H9 (cell line): ENCODE measurements at regions not wholly inside any gene's neighbourhood (a gene's known extent, or its start where the extent isn't known, plus 50 kb on each side); places are given as distances from the start of the nearest gene placed in this dataset.

Source experiments
- DNase-seq: peaks from one replicate; pipeline ENCODE4 v3.0.0-alpha.2; 2017
- H2AFZ ChIP-seq: one replicate; pipeline ENCODE4 v1.6.1; 2013; ENCODE audit warnings: mild to moderate bottlenecking, low read length, control low read depth, moderate library complexity
- H2AK5ac ChIP-seq: 2 replicates; pipeline ENCODE4 v1.6.1; 2013; ENCODE audit warnings: low read length, control low read depth, mixed read lengths; ENCODE audit not compliant: insufficient read length
- H2BK120ac ChIP-seq: one replicate; pipeline ENCODE4 v1.6.1; 2013; ENCODE audit warnings: low read depth, mild to moderate bottlenecking, low read length, control low read depth, inconsistent platforms; ENCODE audit not compliant: poor library complexity, severe bottlenecking
- H2BK12ac ChIP-seq: 2 replicates; pipeline ENCODE4 v1.6.1; 2013; ENCODE audit warnings: low read length, control low read depth, mixed read lengths, low read depth; ENCODE audit not compliant: insufficient read length
- H2BK15ac ChIP-seq: 2 replicates; pipeline ENCODE4 v1.6.1; 2013; ENCODE audit warnings: low read depth, low read length, control low read depth
- H2BK20ac ChIP-seq: one replicate; pipeline ENCODE4 v1.6.1; 2013; ENCODE audit warnings: low read depth, mild to moderate bottlenecking, low read length, control low read depth, inconsistent platforms; ENCODE audit not compliant: poor library complexity, severe bottlenecking
- H2BK5ac ChIP-seq: 2 replicates; pipeline ENCODE4 v1.6.1; 2013; ENCODE audit warnings: low read length, control low read depth, mixed read lengths; ENCODE audit not compliant: insufficient read length
- H3K14ac ChIP-seq: 2 replicates; pipeline ENCODE4 v1.6.1; 2013; ENCODE audit warnings: low read length, control low read depth; ENCODE audit not compliant: insufficient read depth
- H3K18ac ChIP-seq: 2 replicates; pipeline ENCODE4 v1.6.1; 2013; ENCODE audit warnings: low read depth, mild to moderate bottlenecking, mixed read lengths, low read length, control low read depth; ENCODE audit not compliant: insufficient read length
- H3K23ac ChIP-seq: 2 replicates; pipeline ENCODE4 v1.6.1; 2013; ENCODE audit warnings: low read length, control low read depth, mixed read lengths, low read depth; ENCODE audit not compliant: insufficient read length
- H3K23me2 ChIP-seq: 2 replicates; pipeline ENCODE4 v1.6.1; 2013; ENCODE audit warnings: low read depth, mild to moderate bottlenecking, mixed read lengths, low read length, control low read depth; ENCODE audit not compliant: insufficient read length, poor library complexity, severe bottlenecking
- H3K27ac ChIP-seq: 2 replicates; pipeline ENCODE4 v1.5.1; 2013; ENCODE audit warnings: low read length, control low read depth, mixed read lengths, low read depth; ENCODE audit not compliant: insufficient read length
- H3K27me3 ChIP-seq: 2 replicates; pipeline ENCODE4 v1.6.1; 2013; ENCODE audit warnings: low read length, control low read depth, inconsistent platforms; ENCODE audit not compliant: insufficient read depth
- H3K4ac ChIP-seq: 2 replicates; pipeline ENCODE4 v1.6.1; 2013; ENCODE audit warnings: low read depth, mild to moderate bottlenecking, control low read depth, inconsistent platforms, low read length, moderate library complexity
- H3K4me1 ChIP-seq: 2 replicates; pipeline ENCODE4 v1.6.1; 2013; ENCODE audit warnings: low read length, control low read depth, inconsistent platforms; ENCODE audit not compliant: insufficient read depth
- H3K4me2 ChIP-seq: 2 replicates; pipeline ENCODE4 v1.6.1; 2013; ENCODE audit warnings: low read length, control low read depth, mixed read lengths; ENCODE audit not compliant: insufficient read length, insufficient read depth
- H3K56ac ChIP-seq: 2 replicates; pipeline ENCODE4 v1.6.1; 2013; ENCODE audit warnings: low read depth, mild to moderate bottlenecking, mixed read lengths, low read length, control low read depth; ENCODE audit not compliant: insufficient read length
- H3K79me1 ChIP-seq: 2 replicates; pipeline ENCODE4 v1.6.1; 2013; ENCODE audit warnings: low read depth, mild to moderate bottlenecking, moderate library complexity, low read length, control low read depth, inconsistent platforms; ENCODE audit not compliant: insufficient read depth, poor library complexity, severe bottlenecking
- H3K79me2 ChIP-seq: 2 replicates; pipeline ENCODE4 v1.6.1; 2013; ENCODE audit warnings: low read length, control low read depth, inconsistent platforms; ENCODE audit not compliant: insufficient read depth
- H3K9ac ChIP-seq: 2 replicates; pipeline ENCODE4 v1.6.1; 2013; ENCODE audit warnings: low read length, control low read depth, mixed read lengths; ENCODE audit not compliant: insufficient read length; ENCODE audit errors: extremely low read depth
- H3K9me3 ChIP-seq: one replicate; pipeline ENCODE4 v1.6.1; 2013; ENCODE audit warnings: low read depth, low read length, inconsistent platforms; ENCODE audit not compliant: control insufficient read depth
- H3T11ph ChIP-seq: one replicate; pipeline ENCODE4 v1.6.1; 2013; ENCODE audit warnings: mild to moderate bottlenecking, low read length, control low read depth, inconsistent platforms
- H4K20me1 ChIP-seq: one replicate; pipeline ENCODE4 v1.6.1; 2013; ENCODE audit not compliant: control insufficient read depth, insufficient read length, insufficient read depth
- H4K5ac ChIP-seq: 2 replicates; pipeline ENCODE4 v1.6.1; 2013; ENCODE audit warnings: low read depth, mild to moderate bottlenecking, mixed read lengths, low read length, control low read depth; ENCODE audit not compliant: insufficient read length
- H4K8ac ChIP-seq: replicated peaks from 2 replicates; pipeline ENCODE4 v1.6.1; 2013; ENCODE audit warnings: low read length, control low read depth, mixed read lengths, low read depth; ENCODE audit not compliant: insufficient read length
- H4K91ac ChIP-seq: 2 replicates; pipeline ENCODE4 v1.6.1; 2013; ENCODE audit warnings: low read depth, mild to moderate bottlenecking, moderate library complexity, mixed read lengths, low read length, control low read depth; ENCODE audit not compliant: insufficient read length
- H3K27ac Mint-ChIP-seq, 3 experiments: 2 replicates in 2 of 3; 3 replicates in 1 of 3; pipeline ENCODE4 v1.8.0; 2020 to 2021; ENCODE audit warnings: mixed read lengths in 3 of 3, mild to moderate bottlenecking in 1 of 3, moderate library complexity in 1 of 3
- H3K27me3 Mint-ChIP-seq: 2 replicates; pipeline ENCODE4 v1.8.0; 2021; ENCODE audit warnings: low read depth, mild to moderate bottlenecking, moderate library complexity, mixed read lengths
- H3K36me3 Mint-ChIP-seq, 3 experiments: 2 replicates in 2 of 3; 3 replicates in 1 of 3; pipeline ENCODE4 v1.8.0; 2020 to 2021; ENCODE audit warnings: low read depth in 3 of 3, mixed read lengths in 3 of 3; ENCODE audit not compliant: insufficient read depth in 1 of 3
- H3K4me1 Mint-ChIP-seq, 2 experiments: 2 replicates each; pipeline ENCODE4 v1.8.0; 2020; ENCODE audit warnings: mixed read lengths in 2 of 2
- H3K4me3 Mint-ChIP-seq, 2 experiments: 2 replicates in 1 of 2; 3 replicates in 1 of 2; pipeline ENCODE4 v1.8.0; 2020 to 2021; ENCODE audit warnings: mild to moderate bottlenecking in 2 of 2, mixed read lengths in 2 of 2, moderate library complexity in 1 of 2
- H3K9me3 Mint-ChIP-seq, 2 experiments: 2 replicates in 1 of 2; 3 replicates in 1 of 2; pipeline ENCODE4 v1.8.0; 2020; ENCODE audit warnings: mild to moderate bottlenecking in 2 of 2, mixed read lengths in 2 of 2, moderate library complexity in 1 of 2
- WGBS: extraction: QIAGEN DNeasy Blood & Tissue Kit; methylation state at CpG from one replicate; pipeline ENCODE4 v1.1.7; 2013; ENCODE audit warnings: missing lambda C conversion rate, low lambda C conversion rate, mixed read lengths; ENCODE audit not compliant: insufficient read length; ENCODE audit errors: extremely low coverage; 5-methylcytosine and 5-hydroxymethylcytosine counted together
- TF ChIP-seq, protein P1 (sequence below): fragments of 200-600 bp; sonication (generic); conservative IDR thresholded peaks from 3 replicates; pipeline ENCODE4 v1.8.0; 2021; ENCODE audit warnings: antibody characterized with exemption, mild to moderate bottlenecking

DNA sequence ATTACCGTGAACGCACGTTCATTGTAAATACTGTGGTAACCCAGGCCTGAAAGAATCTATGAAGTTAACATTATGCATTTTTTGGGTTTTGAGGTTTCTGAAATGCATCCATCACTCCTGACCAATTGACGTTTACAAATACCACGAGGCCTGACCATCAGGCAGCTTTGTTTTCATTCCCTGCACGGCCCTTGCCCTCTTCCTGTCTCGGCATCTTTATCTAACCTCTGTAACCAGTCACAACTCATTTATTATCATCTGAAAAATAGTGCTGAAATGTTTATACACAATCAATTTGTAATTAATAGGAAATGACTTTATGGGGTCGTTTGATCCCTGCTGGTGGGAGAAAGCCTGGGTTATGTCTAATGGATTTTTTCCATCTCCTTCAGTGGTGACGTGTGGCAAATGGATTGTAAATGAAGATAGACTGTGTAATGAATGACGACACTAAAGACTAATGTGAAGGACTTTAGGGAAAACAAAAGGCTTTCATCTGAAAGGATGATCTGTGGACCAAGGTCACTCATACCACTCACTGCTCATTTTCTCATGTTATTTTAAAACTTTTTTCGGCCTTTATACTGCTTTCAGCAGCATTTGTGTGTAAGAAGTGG is 102.7 kb upstream of the SORBS2 start:
- Histone ChIP-seq H3K23ac (no peak overlapping the region), H4K20me1 (no peaks in the 10 kb centered on the region), H2BK15ac (no peak overlapping the region), H3K27me3 (no peaks in the 10 kb centered on the region), H3K4me1 (peaks cover 5% of the 10 kb centered on the region; the same call in 1 of the 2 replicates), H3K56ac (no peak overlapping the region), H4K8ac (no peak overlapping the region), H2BK5ac (no peak overlapping the region), H3K27ac (no peak overlapping the region), H3K9me3 (no peaks in the 10 kb centered on the region), H3K23me2 (no peaks in the 10 kb centered on the region), H3K9ac (no peak overlapping the region), H2BK12ac (no peak overlapping the region), H2AK5ac (no peak overlapping the region), H3K79me2 (no peaks in the 10 kb centered on the region), H3K4ac (no peak overlapping the region), H4K91ac (no peak overlapping the region), H3T11ph (no peak overlapping the region), H2BK20ac (no peak overlapping the region), H3K4me2 (no peak overlapping the region), H2AFZ (no peak overlapping the region), H3K14ac (no peak overlapping the region), H3K18ac (no peak overlapping the region), H4K5ac (no peak overlapping the region), H3K79me1 (no peaks in the 10 kb centered on the region), H2BK120ac (no peak overlapping the region)
- H3K27ac Mint-ChIP-seq, result no peak overlapping the region
- DNase-seq, result no peak
- no peaks in the 10 kb centered on the region for H3K27me3 Mint-ChIP-seq
- H3K4me1 Mint-ChIP-seq, result peaks cover 34 to 37% of the 10 kb centered on the region in 2 experiments
- H3K4me3 Mint-ChIP-seq, result no peak overlapping the region
- no peaks in the 10 kb centered on the region for H3K36me3 Mint-ChIP-seq
- no peaks in the 10 kb centered on the region for H3K9me3 Mint-ChIP-seq
- TF ChIP-seq, protein P1, sequence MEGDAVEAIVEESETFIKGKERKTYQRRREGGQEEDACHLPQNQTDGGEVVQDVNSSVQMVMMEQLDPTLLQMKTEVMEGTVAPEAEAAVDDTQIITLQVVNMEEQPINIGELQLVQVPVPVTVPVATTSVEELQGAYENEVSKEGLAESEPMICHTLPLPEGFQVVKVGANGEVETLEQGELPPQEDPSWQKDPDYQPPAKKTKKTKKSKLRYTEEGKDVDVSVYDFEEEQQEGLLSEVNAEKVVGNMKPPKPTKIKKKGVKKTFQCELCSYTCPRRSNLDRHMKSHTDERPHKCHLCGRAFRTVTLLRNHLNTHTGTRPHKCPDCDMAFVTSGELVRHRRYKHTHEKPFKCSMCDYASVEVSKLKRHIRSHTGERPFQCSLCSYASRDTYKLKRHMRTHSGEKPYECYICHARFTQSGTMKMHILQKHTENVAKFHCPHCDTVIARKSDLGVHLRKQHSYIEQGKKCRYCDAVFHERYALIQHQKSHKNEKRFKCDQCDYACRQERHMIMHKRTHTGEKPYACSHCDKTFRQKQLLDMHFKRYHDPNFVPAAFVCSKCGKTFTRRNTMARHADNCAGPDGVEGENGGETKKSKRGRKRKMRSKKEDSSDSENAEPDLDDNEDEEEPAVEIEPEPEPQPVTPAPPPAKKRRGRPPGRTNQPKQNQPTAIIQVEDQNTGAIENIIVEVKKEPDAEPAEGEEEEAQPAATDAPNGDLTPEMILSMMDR, result no peak
- WGBS, result no CpG with 5 or more reads among the region's 11 CpGs
